ENCODE measurements at regions not wholly inside any gene's neighbourhood (a gene's known extent, or its start where the extent isn't known, plus 50 kb on each side); places are given as distances from the start of the nearest gene placed in this dataset.

DNA sequence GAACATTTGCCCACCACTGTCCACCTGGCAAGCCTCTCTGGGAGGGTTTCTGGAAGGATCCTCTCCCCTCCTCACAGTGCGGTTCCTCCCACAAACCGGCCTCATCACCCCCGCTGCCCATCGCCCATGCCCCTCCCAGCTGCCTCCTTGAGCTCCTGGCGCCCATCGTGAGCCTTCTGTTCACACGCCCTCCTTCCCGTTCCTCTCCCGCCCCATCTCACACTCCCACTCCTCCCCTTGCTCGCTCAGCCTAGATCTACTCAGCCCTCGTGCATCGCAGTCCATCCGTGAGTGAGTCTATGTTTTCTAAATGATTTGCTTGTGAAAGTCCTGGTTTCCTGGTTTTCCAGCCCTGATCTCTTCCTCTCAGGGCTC, 119.1 kb upstream of the C1orf174 start:
- no peak for TF ChIP-seq EZH2 (IDR thresholded peaks at IDR 0.05; ENCODE audit: borderline replicate concordance, low read depth, low read length, severe bottlenecking)
- TF ChIP-seq POLR2A (IDR thresholded peaks at IDR 0.05; ENCODE audit: low read depth, low read length): no peak
- TF ChIP-seq, protein P1, sequence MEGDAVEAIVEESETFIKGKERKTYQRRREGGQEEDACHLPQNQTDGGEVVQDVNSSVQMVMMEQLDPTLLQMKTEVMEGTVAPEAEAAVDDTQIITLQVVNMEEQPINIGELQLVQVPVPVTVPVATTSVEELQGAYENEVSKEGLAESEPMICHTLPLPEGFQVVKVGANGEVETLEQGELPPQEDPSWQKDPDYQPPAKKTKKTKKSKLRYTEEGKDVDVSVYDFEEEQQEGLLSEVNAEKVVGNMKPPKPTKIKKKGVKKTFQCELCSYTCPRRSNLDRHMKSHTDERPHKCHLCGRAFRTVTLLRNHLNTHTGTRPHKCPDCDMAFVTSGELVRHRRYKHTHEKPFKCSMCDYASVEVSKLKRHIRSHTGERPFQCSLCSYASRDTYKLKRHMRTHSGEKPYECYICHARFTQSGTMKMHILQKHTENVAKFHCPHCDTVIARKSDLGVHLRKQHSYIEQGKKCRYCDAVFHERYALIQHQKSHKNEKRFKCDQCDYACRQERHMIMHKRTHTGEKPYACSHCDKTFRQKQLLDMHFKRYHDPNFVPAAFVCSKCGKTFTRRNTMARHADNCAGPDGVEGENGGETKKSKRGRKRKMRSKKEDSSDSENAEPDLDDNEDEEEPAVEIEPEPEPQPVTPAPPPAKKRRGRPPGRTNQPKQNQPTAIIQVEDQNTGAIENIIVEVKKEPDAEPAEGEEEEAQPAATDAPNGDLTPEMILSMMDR (IDR thresholded peaks at IDR 0.05; ENCODE audit: extremely low read depth in 1 of 2, insufficient read depth in 1 of 2, low read depth in 1 of 2, low read length in 2 of 2): no peak
- TF ChIP-seq MAX (IDR thresholded peaks at IDR 0.05; ENCODE audit: insufficient read depth, insufficient read length): no peak
